Activated gamma-delta T cell treated with anti-CD3 and anti-CD28 coated beads, Interleukin-2, amount 50 U/mL, for 16 hours (primary cell): ENCODE measurements at regions not wholly inside any gene's neighbourhood (a gene's known extent, or its start where the extent isn't known, plus 50 kb on each side); places are given as distances from the start of the nearest gene placed in this dataset.

ENCODE experiments used
- DNase-seq: peaks from one replicate; pipeline ENCODE4 v3.0.0-alpha.2; 2020; ENCODE audit warnings: low read depth

GRCh38 chr12:92465786-92466295 is 236.9 kb upstream of the PLEKHG7 start:
- DNase-seq = no peak

GRCh38 chr12:92464911-92465310 is 237.9 kb upstream of the PLEKHG7 start:
- no peak for DNase-seq

GRCh38 chr12:92463171-92463570 is 239.6 kb upstream of the PLEKHG7 start:
- no peak for DNase-seq

GRCh38 chr12:92462527-92462926 is 240.3 kb upstream of the PLEKHG7 start:
- no peak for DNase-seq

- no peak for DNase-seq
These were observed 240.7 kb upstream of the PLEKHG7 start for GRCh38 chr12:92462049-92462448.

- no peak for DNase-seq
These were observed 242.9 kb upstream of the PLEKHG7 start for GRCh38 chr12:92459850-92460249.

- DNase-seq = no peak
These were observed 243.8 kb upstream of the PLEKHG7 start for GRCh38 chr12:92458996-92459395.

GRCh38 chr12:92457458-92458180 is 245.2 kb upstream of the PLEKHG7 start:
- DNase-seq = no peak

- DNase-seq = no peak
These were observed 250.0 kb upstream of the PLEKHG7 start for GRCh38 chr12:92452763-92453162.

GRCh38 chr12:92446083-92446460 is 256.7 kb upstream of the PLEKHG7 start:
- no peak for DNase-seq

- DNase-seq = no peak
These were observed 257.3 kb upstream of the PLEKHG7 start for GRCh38 chr12:92445253-92446082.

- DNase-seq = no peak
These were observed 258.0 kb upstream of the PLEKHG7 start for GRCh38 chr12:92444763-92445162.

GRCh38 chr12:92442782-92443181 is 260.0 kb upstream of the PLEKHG7 start:
- DNase-seq = no peak

GRCh38 chr12:92440072-92440471 is 262.7 kb upstream of the PLEKHG7 start:
- no peak for DNase-seq

GRCh38 chr12:92439420-92439805 is 263.4 kb upstream of the PLEKHG7 start:
- no peak for DNase-seq

GRCh38 chr12:92438641-92439419 is 264.0 kb upstream of the PLEKHG7 start:
- no peak for DNase-seq

GRCh38 chr12:92437452-92437851 is 265.3 kb upstream of the PLEKHG7 start:
- no peak for DNase-seq

GRCh38 chr12:92436856-92437255 is 265.9 kb upstream of the PLEKHG7 start:
- no peak for DNase-seq

GRCh38 chr12:92434607-92435025 is 268.2 kb upstream of the PLEKHG7 start:
- no peak for DNase-seq

- DNase-seq = no peak
These were observed 269.9 kb upstream of the PLEKHG7 start for GRCh38 chr12:92432724-92433441.

- no peak for DNase-seq
These were observed 271.6 kb upstream of the PLEKHG7 start for GRCh38 chr12:92431146-92431545.

GRCh38 chr12:92426332-92426731 is 276.5 kb upstream of the PLEKHG7 start:
- no peak for DNase-seq
